Rectal smooth muscle tissue (tissue), 1 donor: ENCODE measurements at regions not wholly inside any gene's neighbourhood (a gene's known extent, or its start where the extent isn't known, plus 50 kb on each side); places are given as distances from the start of the nearest gene placed in this dataset.
"Not testable (repeated sequence)": the region's sequence is repeated elsewhere in the genome, so short reads cannot be mapped to it uniquely, and the experiment has no call there.

Experiments
- H3K27ac ChIP-seq: one replicate; pipeline ENCODE4 v1.7.0; 2013; ENCODE audit warnings: low read depth, low read length, inconsistent platforms
- H3K27me3 ChIP-seq: one replicate; pipeline ENCODE4 v1.7.0; 2013; ENCODE audit warnings: low read length; ENCODE audit not compliant: control insufficient read depth, insufficient read depth
- H3K36me3 ChIP-seq: one replicate; pipeline ENCODE4 v1.7.0; 2013; ENCODE audit warnings: low read length; ENCODE audit not compliant: control insufficient read depth, insufficient read depth
- H3K4me1 ChIP-seq: one replicate; pipeline ENCODE4 v1.7.0; 2013; ENCODE audit warnings: low read length; ENCODE audit not compliant: control insufficient read depth, insufficient read depth
- H3K4me3 ChIP-seq: one replicate; pipeline ENCODE4 v1.7.0; 2013; ENCODE audit warnings: low read length
- H3K9ac ChIP-seq: one replicate; pipeline ENCODE4 v1.7.0; 2013; ENCODE audit warnings: low read length

GRCh38 chr1:95509989-95510388 is 276.0 kb downstream of the RWDD3 start:
- no peak overlapping the region for H3K9ac ChIP-seq
- no peak overlapping the region for H3K27ac ChIP-seq
- no peaks in the 10 kb centered on the region for H3K36me3 ChIP-seq
- H3K4me3 ChIP-seq: no peak overlapping the region
- no peaks in the 10 kb centered on the region for H3K27me3 ChIP-seq
- H3K4me1 ChIP-seq: no peaks in the 10 kb centered on the region

- Histone ChIP-seq H3K36me3 (no peaks in the 10 kb centered on the region), H3K4me1 (no peaks in the 10 kb centered on the region), H3K27me3 (no peaks in the 10 kb centered on the region), H3K4me3 (no peak overlapping the region), H3K9ac (no peak overlapping the region), H3K27ac (no peak overlapping the region)
Observed at GRCh38 chr1:95512925-95513324, 278.9 kb downstream of the RWDD3 start.

DNA sequence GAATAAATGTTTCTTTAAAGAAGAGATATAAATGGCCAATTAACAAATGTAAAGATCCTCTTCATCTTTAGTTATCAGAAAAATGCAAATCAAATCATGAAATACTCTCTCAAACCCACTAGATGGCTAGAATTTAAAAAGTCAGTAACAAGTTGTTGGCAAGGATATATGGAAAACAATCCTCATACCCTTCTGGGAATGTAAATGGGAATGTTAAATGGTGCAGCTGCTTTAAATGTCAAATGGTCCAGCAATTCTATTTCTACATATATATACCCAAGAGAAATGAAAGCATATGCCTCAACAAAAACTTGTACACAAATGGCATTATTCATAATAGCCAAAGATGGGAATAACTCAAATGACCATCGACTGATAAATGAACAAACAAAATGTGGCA is 283.5 kb downstream of the RWDD3 start:
- H3K36me3 ChIP-seq: no peaks in the 10 kb centered on the region
- no peak overlapping the region for H3K4me3 ChIP-seq
- no peaks in the 10 kb centered on the region for H3K4me1 ChIP-seq
- H3K27me3 ChIP-seq: no peaks in the 10 kb centered on the region
- no peak overlapping the region for H3K9ac ChIP-seq
- no peak overlapping the region for H3K27ac ChIP-seq

DNA sequence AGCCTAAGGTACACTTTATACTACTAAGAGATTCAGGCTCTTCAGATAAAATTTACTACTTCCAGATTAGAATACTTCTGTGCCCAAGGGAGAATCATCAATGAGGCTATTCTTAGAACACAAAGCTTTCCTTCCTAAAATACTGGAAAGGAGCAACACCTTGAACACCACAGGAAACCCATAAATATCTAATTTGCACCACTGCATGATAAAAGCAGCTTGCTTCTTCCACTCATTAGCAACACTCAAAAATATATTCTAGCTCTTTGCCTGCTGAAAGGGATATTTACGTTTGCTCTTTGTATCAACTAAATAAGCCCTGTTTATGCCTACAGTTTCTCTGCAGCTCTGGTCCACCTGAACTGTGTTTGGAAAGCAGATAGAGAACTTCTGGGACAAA is 284.3 kb downstream of the RWDD3 start:
- no peaks in the 10 kb centered on the region for H3K4me1 ChIP-seq
- no peaks in the 10 kb centered on the region for H3K36me3 ChIP-seq
- H3K9ac ChIP-seq: no peak overlapping the region
- H3K27ac ChIP-seq: no peak overlapping the region
- no peak overlapping the region for H3K4me3 ChIP-seq
- no peaks in the 10 kb centered on the region for H3K27me3 ChIP-seq

- no peaks in the 10 kb centered on the region for H3K4me1 ChIP-seq
- H3K4me3 ChIP-seq: no peak overlapping the region
- no peaks in the 10 kb centered on the region for H3K36me3 ChIP-seq
- no peaks in the 10 kb centered on the region for H3K27me3 ChIP-seq
- H3K9ac ChIP-seq: no peak overlapping the region
- H3K27ac ChIP-seq: no peak overlapping the region
Observed at GRCh38 chr1:95520390-95520789, 286.4 kb downstream of the RWDD3 start.

DNA sequence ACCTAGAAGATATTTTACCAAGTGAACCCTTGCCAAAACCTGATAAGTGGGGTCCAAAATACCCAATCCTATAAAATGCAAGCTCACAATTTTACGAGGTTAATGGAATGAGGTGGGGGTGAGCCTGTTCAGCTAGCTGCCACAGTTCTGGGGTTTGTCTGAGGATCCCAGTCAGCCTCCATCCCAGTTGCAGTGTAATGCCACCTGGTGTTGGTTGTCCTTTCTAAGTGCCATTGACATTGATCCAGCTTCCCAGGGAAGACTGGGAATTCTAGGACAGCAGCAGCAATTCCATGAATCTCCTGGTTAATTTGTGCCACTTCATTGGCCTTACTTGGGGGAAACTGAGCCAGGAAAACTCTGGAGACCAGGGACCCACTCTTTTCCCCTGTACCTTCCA is 298.3 kb downstream of the RWDD3 start:
- Histone ChIP-seq H3K4me1 (no peaks in the 10 kb centered on the region), H3K4me3 (no peak overlapping the region), H3K36me3 (no peaks in the 10 kb centered on the region), H3K27me3 (no peaks in the 10 kb centered on the region), H3K9ac (no peak overlapping the region), H3K27ac (no peak overlapping the region)

DNA sequence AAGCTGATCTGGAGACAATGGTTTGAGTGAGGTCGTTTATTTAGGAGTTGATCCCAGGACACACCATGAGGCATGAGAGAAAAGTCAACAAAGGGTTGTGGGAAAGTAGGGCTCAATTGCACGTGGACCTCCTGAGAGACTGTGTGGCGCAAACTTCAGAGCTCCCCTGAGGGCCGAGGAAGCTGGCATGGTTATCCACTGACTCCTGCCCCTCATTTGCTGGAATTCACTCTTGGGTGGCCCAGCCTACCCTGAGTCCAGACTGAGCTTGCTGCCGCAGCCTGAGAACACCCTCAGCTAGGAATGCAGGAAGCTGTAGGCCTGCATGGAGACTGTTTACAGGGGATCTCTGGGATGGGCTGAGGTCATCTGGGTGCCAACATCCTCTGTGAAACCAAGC is 301.0 kb downstream of the RWDD3 start:
- Histone ChIP-seq H3K4me1 (no peaks in the 10 kb centered on the region), H3K9ac (no peak overlapping the region), H3K36me3 (no peaks in the 10 kb centered on the region), H3K4me3 (no peak overlapping the region), H3K27ac (no peak overlapping the region), H3K27me3 (no peaks in the 10 kb centered on the region)

DNA sequence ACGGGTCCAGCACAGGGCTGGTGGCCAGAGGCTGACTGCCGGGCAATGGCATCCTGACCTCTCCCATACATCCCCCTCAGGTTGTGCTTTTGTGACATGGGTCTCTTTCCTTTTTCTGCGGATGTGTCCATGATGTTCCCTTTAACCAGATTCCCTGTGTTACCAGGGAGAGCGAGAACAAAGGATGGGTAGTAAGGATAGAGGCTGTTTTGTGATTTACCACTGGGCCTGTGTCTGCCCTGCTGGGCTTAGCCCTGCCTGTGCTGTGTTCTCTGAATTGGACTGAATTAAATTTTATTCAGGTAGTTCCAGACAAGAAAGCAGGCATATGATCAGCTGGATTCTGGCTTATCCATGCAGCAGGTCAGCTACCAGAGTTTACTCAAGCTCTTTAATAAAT is 301.6 kb downstream of the RWDD3 start:
- Histone ChIP-seq H3K9ac (no peak overlapping the region), H3K4me1 (no peaks in the 10 kb centered on the region), H3K27ac (no peak overlapping the region), H3K4me3 (no peak overlapping the region), H3K27me3 (no peaks in the 10 kb centered on the region), H3K36me3 (no peaks in the 10 kb centered on the region)

- H3K4me3 ChIP-seq: no peak overlapping the region
- H3K36me3 ChIP-seq: no peaks in the 10 kb centered on the region
- no peak overlapping the region for H3K27ac ChIP-seq
- no peaks in the 10 kb centered on the region for H3K4me1 ChIP-seq
- no peaks in the 10 kb centered on the region for H3K27me3 ChIP-seq
- no peak overlapping the region for H3K9ac ChIP-seq
Observed at GRCh38 chr1:95536501-95536900, 302.5 kb downstream of the RWDD3 start.

- Histone ChIP-seq H3K4me1 (no peaks in the 10 kb centered on the region), H3K27me3 (no peaks in the 10 kb centered on the region), H3K4me3 (no peak overlapping the region), H3K9ac (no peak overlapping the region), H3K27ac (no peak overlapping the region), H3K36me3 (no peaks in the 10 kb centered on the region)
Observed at GRCh38 chr1:95537176-95537575, 303.2 kb downstream of the RWDD3 start.

DNA sequence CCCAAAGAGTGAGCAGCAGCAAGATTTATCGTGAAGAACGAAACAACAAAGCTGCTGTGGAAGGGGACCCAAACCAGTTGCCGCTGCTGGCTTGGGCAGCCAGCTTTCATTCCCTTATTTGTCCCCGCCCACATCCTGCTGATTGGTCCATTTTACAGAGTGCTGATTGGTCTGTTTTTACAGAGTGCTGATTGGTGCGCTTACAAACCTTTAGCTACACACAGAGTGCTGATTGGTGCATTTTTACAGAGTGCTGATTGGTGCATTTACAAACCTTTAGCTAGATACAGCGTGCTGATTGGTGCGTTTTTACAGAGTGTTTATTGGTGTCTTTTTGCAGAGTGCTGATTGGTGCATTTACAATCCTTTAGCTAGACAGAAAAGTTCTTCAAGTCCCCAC is 304.2 kb downstream of the RWDD3 start:
- H3K27me3 ChIP-seq, H3K36me3 ChIP-seq, H3K9ac ChIP-seq: not testable (repeated sequence)

GRCh38 chr1:95542936-95543335 is 308.9 kb downstream of the RWDD3 start:
- H3K4me1 ChIP-seq: no peaks in the 10 kb centered on the region
- no peak overlapping the region for H3K9ac ChIP-seq
- no peaks in the 10 kb centered on the region for H3K27me3 ChIP-seq
- H3K4me3 ChIP-seq: no peak overlapping the region
- H3K36me3 ChIP-seq: no peaks in the 10 kb centered on the region
- no peak overlapping the region for H3K27ac ChIP-seq

More for the DNA sequence above, 304.2 kb downstream of the RWDD3 start:
- H3K27ac ChIP-seq, H3K4me1 ChIP-seq, H3K4me3 ChIP-seq: not testable (repeated sequence)

GRCh38 chr1:95547005-95547404 is 313.0 kb downstream of the RWDD3 start:
- Histone ChIP-seq H3K27me3 (no peaks in the 10 kb centered on the region), H3K27ac (no peak overlapping the region), H3K36me3 (no peaks in the 10 kb centered on the region), H3K4me3 (no peak overlapping the region), H3K4me1 (no peaks in the 10 kb centered on the region), H3K9ac (no peak overlapping the region)

GRCh38 chr1:95548211-95548610 is 314.2 kb downstream of the RWDD3 start:
- no peaks in the 10 kb centered on the region for H3K4me1 ChIP-seq
- no peak overlapping the region for H3K9ac ChIP-seq
- no peak overlapping the region for H3K27ac ChIP-seq
- H3K27me3 ChIP-seq: no peaks in the 10 kb centered on the region
- no peak overlapping the region for H3K4me3 ChIP-seq
- H3K36me3 ChIP-seq: no peaks in the 10 kb centered on the region
